Tibial artery (tissue), 4 donors: ENCODE measurements at regions not wholly inside any gene's neighbourhood (a gene's known extent, or its start where the extent isn't known, plus 50 kb on each side); places are given as distances from the start of the nearest gene placed in this dataset.
"Not testable (repeated sequence)": the region's sequence is repeated elsewhere in the genome, so short reads cannot be mapped to it uniquely, and the experiment has no call there.

ENCODE experiments used
- DNase-seq, 2 donors: peaks; one replicate each; pipeline ENCODE4 v3.0.0-alpha.2; 2019
- H3K27ac ChIP-seq, 2 donors: fragments of 200-600 bp; sonication (generic) in 1 of 2; 1 replicate in 1 of 2; 2 replicates in 1 of 2; pipeline ENCODE4 v1.5.1; 2018 to 2019; ENCODE audit warnings: mild to moderate bottlenecking in 1 of 2
- H3K27me3 ChIP-seq, 2 donors: fragments of 200-600 bp; sonication (generic) in 1 of 2; one replicate each; pipeline versions ENCODE4 v1.5.1 to v1.6.0; 2016 to 2019
- H3K36me3 ChIP-seq, 3 donors: fragments of 200-600 bp; sonication (generic) in 2 of 3; one replicate each; pipeline ENCODE4 v1.5.1; 2016 to 2019; ENCODE audit warnings: mild to moderate bottlenecking in 2 of 3
- H3K4me1 ChIP-seq, 4 donors: fragments of 200-600 bp; sonication (generic) in 2 of 4; 1 replicate in 3 of 4; 2 replicates in 1 of 4; pipeline ENCODE4 v1.5.1; 2016 to 2019
- H3K4me3 ChIP-seq, 2 donors: fragments of 200-600 bp; sonication (generic) in 1 of 2; 1 replicate in 1 of 2; 2 replicates in 1 of 2; pipeline ENCODE4 v1.5.1; 2018 to 2019; ENCODE audit warnings: mild to moderate bottlenecking in 2 of 2
- H3K9me3 ChIP-seq, 3 donors: fragments of 200-600 bp; sonication (generic) in 1 of 3; one replicate each; pipeline ENCODE4 v1.5.1; 2016 to 2019
- intact Hi-C: fragments of 100-400 bp; cut with DNase I; formaldehyde crosslinking; loops from one replicate; pipeline ENCODE4 v1.15.0; 2023; ENCODE audit warnings: low total_unique reads
- TF ChIP-seq, protein P1 (sequence below), 2 experiments: fragments of 200-600 bp in 1 of 2; fragments of 450-650 bp in 1 of 2; IDR thresholded peaks; one replicate each; pipeline ENCODE4 v1.5.1; 2017 to 2019; ENCODE audit warnings: antibody characterized with exemption in 2 of 2, mild to moderate bottlenecking in 1 of 2, moderate library complexity in 1 of 2

DNA sequence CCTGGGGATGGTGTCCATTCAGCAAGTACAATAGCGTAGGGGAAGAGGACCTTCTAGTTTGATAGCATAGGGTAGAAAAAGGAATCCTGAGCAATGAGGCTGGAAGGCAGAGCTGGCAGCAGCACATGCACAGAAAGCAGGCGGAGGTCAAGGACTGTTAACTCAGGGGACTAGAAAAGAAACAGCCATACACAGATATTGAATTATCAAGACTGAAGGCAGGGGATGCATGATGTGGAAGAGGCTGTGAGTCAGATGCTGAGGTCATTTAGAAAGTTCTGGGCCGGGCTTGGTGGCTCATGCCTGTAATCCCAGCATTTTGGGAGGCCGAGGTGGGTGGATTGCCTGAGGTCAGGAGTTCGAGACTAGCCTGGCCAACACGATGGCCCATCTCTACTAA is 65.6 kb downstream of the OPTC start:
- no peaks in the 10 kb centered on the region for H3K9me3 ChIP-seq
- H3K4me1 ChIP-seq, result peaks cover 8 to 66% (median 46%) of the 10 kb centered on the region in 4 donors
- H3K4me3 ChIP-seq, result no peak overlapping the region
- H3K27me3 ChIP-seq, result no peaks in the 10 kb centered on the region
- peak; percentile 41 to 80 for DNase-seq
- H3K27ac ChIP-seq, result peak overlapping the region; percentile 80 to 85
- TF ChIP-seq, protein P1, sequence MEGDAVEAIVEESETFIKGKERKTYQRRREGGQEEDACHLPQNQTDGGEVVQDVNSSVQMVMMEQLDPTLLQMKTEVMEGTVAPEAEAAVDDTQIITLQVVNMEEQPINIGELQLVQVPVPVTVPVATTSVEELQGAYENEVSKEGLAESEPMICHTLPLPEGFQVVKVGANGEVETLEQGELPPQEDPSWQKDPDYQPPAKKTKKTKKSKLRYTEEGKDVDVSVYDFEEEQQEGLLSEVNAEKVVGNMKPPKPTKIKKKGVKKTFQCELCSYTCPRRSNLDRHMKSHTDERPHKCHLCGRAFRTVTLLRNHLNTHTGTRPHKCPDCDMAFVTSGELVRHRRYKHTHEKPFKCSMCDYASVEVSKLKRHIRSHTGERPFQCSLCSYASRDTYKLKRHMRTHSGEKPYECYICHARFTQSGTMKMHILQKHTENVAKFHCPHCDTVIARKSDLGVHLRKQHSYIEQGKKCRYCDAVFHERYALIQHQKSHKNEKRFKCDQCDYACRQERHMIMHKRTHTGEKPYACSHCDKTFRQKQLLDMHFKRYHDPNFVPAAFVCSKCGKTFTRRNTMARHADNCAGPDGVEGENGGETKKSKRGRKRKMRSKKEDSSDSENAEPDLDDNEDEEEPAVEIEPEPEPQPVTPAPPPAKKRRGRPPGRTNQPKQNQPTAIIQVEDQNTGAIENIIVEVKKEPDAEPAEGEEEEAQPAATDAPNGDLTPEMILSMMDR (IDR thresholded peaks at IDR 0.05), result no peak
- H3K36me3 ChIP-seq, result no peaks in the 10 kb centered on the region
- intact Hi-C loops, result no loop called here

DNA sequence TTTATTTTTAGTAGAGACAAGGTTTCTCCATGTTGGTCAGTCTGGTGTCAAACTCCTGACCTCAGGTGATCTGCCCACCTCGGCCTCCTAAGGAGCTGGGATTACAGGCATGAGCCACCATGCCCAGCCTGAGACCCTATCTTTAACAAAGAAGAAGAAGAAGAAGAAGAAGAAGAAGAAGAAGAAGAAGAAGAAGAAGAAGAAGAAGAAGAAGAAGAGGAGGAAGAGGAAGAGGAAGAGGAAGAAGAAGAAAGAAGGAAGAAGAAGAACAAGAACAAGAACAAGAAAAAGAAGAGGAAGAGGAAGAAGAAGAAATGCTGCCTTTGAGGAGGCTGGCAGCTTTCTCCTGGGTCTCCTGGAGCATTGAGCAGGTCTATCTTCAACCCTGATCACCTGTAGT is 64.9 kb upstream of the ATP2B4 start:
- H3K27ac ChIP-seq, H3K9me3 ChIP-seq, DNase-seq, intact Hi-C loops, H3K27me3 ChIP-seq, H3K4me3 ChIP-seq, H3K36me3 ChIP-seq: not testable (repeated sequence)
- H3K4me1 ChIP-seq, result peaks cover 0 to 46% (median 28%) of the 10 kb centered on the region in 4 donors

DNA sequence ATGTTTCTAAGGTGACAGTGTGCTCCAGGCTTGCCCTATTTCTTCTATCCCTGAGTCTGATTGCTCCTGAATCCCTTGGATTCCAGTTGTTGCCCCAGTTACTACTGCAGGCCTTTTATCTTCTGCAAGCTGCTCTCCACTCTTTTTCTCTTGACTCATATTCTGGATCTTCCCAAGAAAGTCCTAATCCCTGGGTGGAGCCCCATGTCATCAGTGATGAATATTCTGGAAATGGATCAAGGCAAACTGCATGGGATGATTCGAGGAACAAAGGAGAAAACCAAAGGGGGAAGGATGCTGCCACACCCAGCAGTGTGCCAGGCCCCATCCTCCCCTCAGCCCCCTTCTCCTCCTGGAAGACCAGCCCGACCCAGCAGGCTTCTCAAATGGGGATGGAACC is 63.3 kb upstream of the ATP2B4 start:
- no peak overlapping the region for H3K27ac ChIP-seq
- no peaks in the 10 kb centered on the region for H3K9me3 ChIP-seq
- H3K4me1 ChIP-seq, result peaks cover 0 to 31% (median 16%) of the 10 kb centered on the region in 4 donors
- no peaks in the 10 kb centered on the region for H3K27me3 ChIP-seq
- H3K36me3 ChIP-seq, result no peaks in the 10 kb centered on the region
- intact Hi-C loops, result no loop called here
- no peak overlapping the region for H3K4me3 ChIP-seq
- DNase-seq, result no peak
- TF ChIP-seq, protein P1 (IDR thresholded peaks at IDR 0.05), result no peak

DNA sequence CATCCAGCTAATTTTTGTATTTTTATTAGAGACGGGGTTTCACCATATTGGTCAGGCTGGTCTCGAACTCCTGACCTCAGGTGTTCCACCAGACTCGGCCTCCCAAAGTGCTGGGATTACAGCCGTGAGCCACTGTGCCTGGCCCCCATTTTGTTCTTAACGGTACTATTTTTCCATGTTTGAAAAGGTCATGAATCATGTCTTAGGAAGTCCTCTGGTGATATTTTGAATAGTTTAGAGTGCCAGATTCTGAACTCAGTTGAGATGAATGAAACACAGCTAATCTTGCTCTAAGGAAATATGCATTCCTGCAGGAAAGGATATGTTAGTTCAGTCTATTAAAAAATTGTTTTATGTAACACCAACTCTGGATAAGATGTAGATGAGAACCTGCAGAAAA is 62.6 kb upstream of the ATP2B4 start:
- H3K4me3 ChIP-seq, result no peak overlapping the region
- H3K36me3 ChIP-seq, result no peaks in the 10 kb centered on the region
- no peaks in the 10 kb centered on the region for H3K9me3 ChIP-seq
- H3K4me1 ChIP-seq, result peaks cover 0 to 25% (median 9%) of the 10 kb centered on the region in 4 donors
- peak overlapping the region in 1 of 2 donors; percentile 49 for H3K27ac ChIP-seq
- H3K27me3 ChIP-seq, result no peaks in the 10 kb centered on the region
- intact Hi-C loops, result no loop called here
- DNase-seq, result no peak
- TF ChIP-seq, protein P1 (IDR thresholded peaks at IDR 0.05), result no peak

- Histone ChIP-seq H3K9me3 (no peaks in the 10 kb centered on the region), H3K36me3 (no peaks in the 10 kb centered on the region), H3K4me3 (no peak overlapping the region), H3K27me3 (no peaks in the 10 kb centered on the region), H3K27ac (no peak overlapping the region), H3K4me1 (peaks cover 0 to 16% (median 7%) of the 10 kb centered on the region in 4 donors)
- DNase-seq, result no peak
- intact Hi-C loops, result no loop called here
- TF ChIP-seq, protein P1 (IDR thresholded peaks at IDR 0.05), result no peak
These were observed 61.6 kb upstream of the ATP2B4 start for GRCh38 chr1:203565049-203565448.

GRCh38 chr1:203565981-203566380 is 60.7 kb upstream of the ATP2B4 start:
- intact Hi-C loops, result no loop called here
- TF ChIP-seq, protein P1 (IDR thresholded peaks at IDR 0.05), result no peak
- Histone ChIP-seq H3K27me3 (no peaks in the 10 kb centered on the region), H3K9me3 (no peaks in the 10 kb centered on the region), H3K36me3 (no peaks in the 10 kb centered on the region), H3K27ac (no peak overlapping the region), H3K4me1 (peaks cover 0 to 16% (median 7%) of the 10 kb centered on the region in 4 donors), H3K4me3 (no peak overlapping the region)
- DNase-seq, result no peak

GRCh38 chr1:203566966-203567365 is 59.7 kb upstream of the ATP2B4 start:
- H3K4me1 ChIP-seq, result peaks cover 0 to 24% (median 9%) of the 10 kb centered on the region in 4 donors
- H3K4me3 ChIP-seq, DNase-seq, H3K27ac ChIP-seq, H3K9me3 ChIP-seq, intact Hi-C loops, H3K36me3 ChIP-seq, H3K27me3 ChIP-seq: not testable (repeated sequence)
